ENCODE measurements at regions not wholly inside any gene's neighbourhood (a gene's known extent, or its start where the extent isn't known, plus 50 kb on each side); places are given as distances from the start of the nearest gene placed in this dataset.

DNA sequence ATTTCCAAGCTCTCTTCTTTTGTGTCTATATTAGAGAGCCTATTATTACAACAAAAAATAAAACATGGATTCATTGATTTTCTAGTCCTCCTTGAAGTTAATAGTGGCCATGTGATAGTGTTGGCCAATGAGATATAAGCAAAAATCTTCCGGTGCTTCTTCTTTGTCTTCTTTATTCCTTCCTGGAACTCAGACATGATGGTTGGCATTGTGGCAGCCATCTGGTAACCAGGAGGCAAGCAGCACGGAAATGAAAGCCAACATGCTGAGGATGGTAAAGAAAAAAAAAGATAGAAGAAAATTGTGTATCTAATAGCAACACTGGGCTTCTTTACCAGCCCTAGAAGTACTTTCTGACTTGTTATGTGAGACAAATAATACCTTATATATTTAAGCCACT lies 50.8 kb upstream of the SEL1L start:
- H3K36me3 ChIP-seq (ENCODE audit: control insufficient read depth in 2 of 2, extremely low read depth in 1 of 2, insufficient read depth in 2 of 2, low read length in 2 of 2), result no peaks in the 10 kb centered on the region
- no peaks in the 10 kb centered on the region for H3K79me2 ChIP-seq (ENCODE audit: control insufficient read depth, insufficient read depth, low read length)
- H3K27me3 ChIP-seq (ENCODE audit: control insufficient read depth in 2 of 2, insufficient read depth in 2 of 2, low read length in 2 of 2), result no peaks in the 10 kb centered on the region
- intact Hi-C loops (cut with micrococcal nuclease), result no loop called here
- no peak overlapping the region for H2AFZ ChIP-seq (ENCODE audit: low read depth, low read length)
- H3K9ac ChIP-seq (replicated peaks; ENCODE audit: extremely low read depth, insufficient read depth, low read length), result no peak overlapping the region
- FAIRE-seq (no peak), DNase-seq (ENCODE audit: low read depth, low spot score) (no peak)
- POLR2A ChIA-PET, result no interaction called here
- CTCF ChIA-PET, result no interaction called here
- no peak overlapping the region for H3K4me2 ChIP-seq (ENCODE audit: insufficient read depth, low read length)
- H3K4me3 ChIP-seq (replicated peaks in 1 of 3; ENCODE audit: insufficient read depth in 1 of 3, low read depth in 1 of 3, low read length in 3 of 3), result no peak overlapping the region
- no TSS peak for BruUV-seq (replicated peaks)
- TF ChIP-seq POLR2A (IDR thresholded peaks at IDR 0.05; ENCODE audit: low read depth, low read length), result no peak
- TF ChIP-seq EZH2 (IDR thresholded peaks at IDR 0.05; ENCODE audit: borderline replicate concordance, low read depth, low read length, severe bottlenecking), result no peak
- no peak for TF ChIP-seq MYC (IDR thresholded peaks at IDR 0.05; ENCODE audit: low read depth, low read length)
- TF ChIP-seq POLR2AphosphoS5 (IDR thresholded peaks at IDR 0.05; ENCODE audit: insufficient read depth, low read depth, low read length), result no peak
- TF ChIP-seq, protein P1, sequence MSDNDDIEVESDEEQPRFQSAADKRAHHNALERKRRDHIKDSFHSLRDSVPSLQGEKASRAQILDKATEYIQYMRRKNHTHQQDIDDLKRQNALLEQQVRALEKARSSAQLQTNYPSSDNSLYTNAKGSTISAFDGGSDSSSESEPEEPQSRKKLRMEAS (IDR thresholded peaks at IDR 0.05; ENCODE audit: insufficient read depth, insufficient read length), result no peak
- no peak for TF ChIP-seq GATA2 (IDR thresholded peaks at IDR 0.05; ENCODE audit: insufficient read depth, insufficient read length, low read depth, low read length)
- TF ChIP-seq JUN (IDR thresholded peaks at IDR 0.05; ENCODE audit: borderline replicate concordance, insufficient read depth, insufficient read length, low read depth), result no peak
- no peaks in the 10 kb centered on the region for H3K9me1 ChIP-seq (replicated peaks; ENCODE audit: control insufficient read depth, extremely low read depth, insufficient read depth, low read length)
- H3K9me3 ChIP-seq (replicated peaks; ENCODE audit: control insufficient read depth, insufficient read depth, low read length), result no peaks in the 10 kb centered on the region
- dilution Hi-C loops (cut with MboI; ENCODE audit: extremely low pct_ligation_motif_present, low sequenced_read_pairs), result no loop called here
- H3K27ac ChIP-seq (ENCODE audit: insufficient read depth, low read depth, low read length), result no peak overlapping the region
- H3K4me1 ChIP-seq (ENCODE audit: control insufficient read depth, extremely low read depth, insufficient read depth, low read length), result no peaks in the 10 kb centered on the region
- H4K20me1 ChIP-seq (replicated peaks; ENCODE audit: control insufficient read depth, extremely low read depth, insufficient read depth, low read length), result no peaks in the 10 kb centered on the region

DNA sequence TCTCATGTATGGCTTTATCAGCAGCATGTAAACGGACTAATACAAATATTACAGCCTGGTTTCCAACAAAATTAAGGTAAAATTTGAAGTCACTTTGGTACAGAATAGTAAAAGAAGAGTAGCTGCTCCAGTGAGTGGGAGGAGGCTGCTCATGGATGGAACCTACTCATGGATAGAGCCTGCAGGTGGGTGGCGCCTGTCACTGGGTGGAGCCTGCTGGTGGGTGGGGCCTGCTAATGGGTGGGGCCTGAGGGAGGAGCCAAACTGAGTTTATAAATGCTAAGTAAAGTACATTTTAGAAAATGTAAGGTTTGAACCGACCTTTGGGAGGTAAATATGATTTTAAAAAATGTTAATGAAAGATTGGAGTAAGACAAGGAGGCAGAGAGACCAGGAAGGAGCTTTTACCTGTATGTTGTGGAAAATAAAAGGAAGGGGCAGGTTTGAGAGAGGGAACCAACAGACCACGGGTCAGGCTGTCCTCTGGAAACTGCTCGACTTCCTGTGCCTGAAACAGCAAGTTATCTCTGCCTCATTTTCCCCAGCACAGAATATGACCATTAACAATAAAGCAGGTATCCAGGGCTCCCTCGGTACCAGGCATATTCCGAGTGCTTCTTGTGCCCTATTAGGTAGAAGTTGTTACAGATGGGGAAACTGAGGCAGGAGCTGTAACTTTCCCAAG lies 55.9 kb upstream of the SEL1L start:
- DNase-seq (ENCODE audit: low read depth, low spot score), result no peak
- no peaks in the 10 kb centered on the region for H3K36me3 ChIP-seq (ENCODE audit: control insufficient read depth in 2 of 2, extremely low read depth in 1 of 2, insufficient read depth in 2 of 2, low read length in 2 of 2)
- no peaks in the 10 kb centered on the region for H3K27me3 ChIP-seq (ENCODE audit: control insufficient read depth in 2 of 2, insufficient read depth in 2 of 2, low read length in 2 of 2)
- intact Hi-C loops (cut with micrococcal nuclease), result no loop called here
- H3K79me2 ChIP-seq (ENCODE audit: control insufficient read depth, insufficient read depth, low read length), result no peaks in the 10 kb centered on the region
- H4K20me1 ChIP-seq (replicated peaks; ENCODE audit: control insufficient read depth, extremely low read depth, insufficient read depth, low read length), result no peaks in the 10 kb centered on the region
- no peaks in the 10 kb centered on the region for H3K9me1 ChIP-seq (replicated peaks; ENCODE audit: control insufficient read depth, extremely low read depth, insufficient read depth, low read length)
- dilution Hi-C loops (cut with MboI; ENCODE audit: extremely low pct_ligation_motif_present, low sequenced_read_pairs), result no loop called here
- no peaks in the 10 kb centered on the region for H3K4me1 ChIP-seq (ENCODE audit: control insufficient read depth, extremely low read depth, insufficient read depth, low read length)
- POLR2A ChIA-PET, result no interaction called here
- no peak overlapping the region for H2AFZ ChIP-seq (ENCODE audit: low read depth, low read length)
- H3K4me2 ChIP-seq (ENCODE audit: insufficient read depth, low read length), result no peak overlapping the region
- H3K9me3 ChIP-seq (replicated peaks; ENCODE audit: control insufficient read depth, insufficient read depth, low read length), result peaks cover 2% of the 10 kb centered on the region
- TF ChIP-seq GATA2 (IDR thresholded peaks at IDR 0.05; ENCODE audit: insufficient read depth, insufficient read length, low read depth, low read length) (no peak), FOS (IDR thresholded peaks at IDR 0.05; ENCODE audit: borderline replicate concordance, insufficient read depth, low read length) (no peak), JUN (IDR thresholded peaks at IDR 0.05; ENCODE audit: borderline replicate concordance, insufficient read depth, insufficient read length, low read depth) (no peak), MYC (IDR thresholded peaks at IDR 0.05; ENCODE audit: low read depth, low read length) (no peak), POLR2AphosphoS5 (IDR thresholded peaks at IDR 0.05; ENCODE audit: insufficient read depth, low read depth, low read length) (no peak), POLR2A (IDR thresholded peaks at IDR 0.05; ENCODE audit: low read depth, low read length) (no peak), EZH2 (IDR thresholded peaks at IDR 0.05; ENCODE audit: borderline replicate concordance, low read depth, low read length, severe bottlenecking) (no peak)
- TF ChIP-seq, protein P1 (IDR thresholded peaks at IDR 0.05; ENCODE audit: insufficient read depth, insufficient read length), result no peak
- TF ChIP-seq, protein P2, sequence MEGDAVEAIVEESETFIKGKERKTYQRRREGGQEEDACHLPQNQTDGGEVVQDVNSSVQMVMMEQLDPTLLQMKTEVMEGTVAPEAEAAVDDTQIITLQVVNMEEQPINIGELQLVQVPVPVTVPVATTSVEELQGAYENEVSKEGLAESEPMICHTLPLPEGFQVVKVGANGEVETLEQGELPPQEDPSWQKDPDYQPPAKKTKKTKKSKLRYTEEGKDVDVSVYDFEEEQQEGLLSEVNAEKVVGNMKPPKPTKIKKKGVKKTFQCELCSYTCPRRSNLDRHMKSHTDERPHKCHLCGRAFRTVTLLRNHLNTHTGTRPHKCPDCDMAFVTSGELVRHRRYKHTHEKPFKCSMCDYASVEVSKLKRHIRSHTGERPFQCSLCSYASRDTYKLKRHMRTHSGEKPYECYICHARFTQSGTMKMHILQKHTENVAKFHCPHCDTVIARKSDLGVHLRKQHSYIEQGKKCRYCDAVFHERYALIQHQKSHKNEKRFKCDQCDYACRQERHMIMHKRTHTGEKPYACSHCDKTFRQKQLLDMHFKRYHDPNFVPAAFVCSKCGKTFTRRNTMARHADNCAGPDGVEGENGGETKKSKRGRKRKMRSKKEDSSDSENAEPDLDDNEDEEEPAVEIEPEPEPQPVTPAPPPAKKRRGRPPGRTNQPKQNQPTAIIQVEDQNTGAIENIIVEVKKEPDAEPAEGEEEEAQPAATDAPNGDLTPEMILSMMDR (IDR thresholded peaks at IDR 0.05; ENCODE audit: extremely low read depth in 1 of 2, insufficient read depth in 1 of 2, low read depth in 1 of 2, low read length in 2 of 2), result no peak
- no peak overlapping the region for H3K4me3 ChIP-seq (replicated peaks in 1 of 3; ENCODE audit: insufficient read depth in 1 of 3, low read depth in 1 of 3, low read length in 3 of 3)
- no TSS peak for BruUV-seq (replicated peaks)
- CTCF ChIA-PET, result no interaction called here
- H3K9ac ChIP-seq (replicated peaks; ENCODE audit: extremely low read depth, insufficient read depth, low read length), result no peak overlapping the region
- H3K27ac ChIP-seq (ENCODE audit: insufficient read depth, low read depth, low read length), result no peak overlapping the region
- FAIRE-seq, result no peak
